Hepatocyte (in vitro differentiated cells): ENCODE measurements at regions not wholly inside any gene's neighbourhood (a gene's known extent, or its start where the extent isn't known, plus 50 kb on each side); places are given as distances from the start of the nearest gene placed in this dataset.

Experiments used
- DNase-seq: peaks from one replicate; pipeline ENCODE4 v3.0.0-alpha.2; 2016; ENCODE audit warnings: low spot score
- H2AFZ ChIP-seq: fragments of 200-600 bp; sonication (generic); 2 replicates; pipeline ENCODE4 v1.6.0; 2016; ENCODE audit warnings: antibody characterized with exemption, mild to moderate bottlenecking
- H3K27ac ChIP-seq: fragments of 200-600 bp; sonication (generic); 2 replicates; pipeline ENCODE4 v1.5.1; 2016; ENCODE audit warnings: mild to moderate bottlenecking
- H3K27me3 ChIP-seq: fragments of 200-600 bp; sonication (generic); 2 replicates; pipeline ENCODE4 v1.6.1; 2016
- H3K36me3 ChIP-seq: fragments of 200-600 bp; sonication (generic); replicated peaks from 2 replicates; pipeline ENCODE4 v1.5.1; 2016; ENCODE audit warnings: low read depth; ENCODE audit not compliant: insufficient read depth
- H3K4me1 ChIP-seq: fragments of 200-600 bp; sonication (generic); 2 replicates; pipeline ENCODE4 v1.5.1; 2016; ENCODE audit warnings: mild to moderate bottlenecking, moderate library complexity; ENCODE audit not compliant: insufficient read depth
- H3K4me2 ChIP-seq: fragments of 200-600 bp; sonication (generic); 2 replicates; pipeline ENCODE4 v1.6.0; 2016
- H3K4me3 ChIP-seq: fragments of 200-600 bp; sonication (generic); 2 replicates; pipeline ENCODE4 v1.5.1; 2016; ENCODE audit warnings: mild to moderate bottlenecking
- H3K79me2 ChIP-seq: fragments of 200-600 bp; sonication (generic); 2 replicates; pipeline ENCODE4 v1.6.0; 2017; ENCODE audit warnings: mild to moderate bottlenecking
- H3K9me2 ChIP-seq: fragments of 200-600 bp; sonication (generic); replicated peaks from 2 replicates; pipeline ENCODE4 v1.6.0; 2017; ENCODE audit warnings: mild to moderate bottlenecking; ENCODE audit not compliant: insufficient read depth
- H3K9me3 ChIP-seq: fragments of 200-600 bp; sonication (generic); 2 replicates; pipeline ENCODE4 v1.5.1; 2016; ENCODE audit warnings: low read depth, mild to moderate bottlenecking
- H4K20me1 ChIP-seq: fragments of 200-600 bp; sonication (generic); 2 replicates; pipeline ENCODE4 v1.6.0; 2016; ENCODE audit warnings: mild to moderate bottlenecking; ENCODE audit not compliant: insufficient read depth, poor library complexity, severe bottlenecking
- CTCF ChIP-seq: fragments of 200-600 bp; sonication (generic); IDR thresholded peaks from 2 replicates; pipeline ENCODE4 v1.5.1; 2016; ENCODE audit warnings: antibody characterized with exemption, mild to moderate bottlenecking; ENCODE audit not compliant: poor library complexity
- EZH2 ChIP-seq: fragments of 200-600 bp; sonication (generic); IDR thresholded peaks from 2 replicates; pipeline ENCODE4 v1.6.1; 2016; ENCODE audit warnings: antibody characterized with exemption, mild to moderate bottlenecking, borderline replicate concordance
- EZH2phosphoT487 ChIP-seq: fragments of 200-600 bp; sonication (generic); IDR thresholded peaks from one replicate; pipeline ENCODE4 v1.6.1; 2018; ENCODE audit warnings: antibody characterized with exemption, mild to moderate bottlenecking, low read depth, moderate library complexity; ENCODE audit not compliant: unreplicated experiment, severe bottlenecking
- WGBS: methylation state at CpG from one replicate; pipeline ENCODE4 v1.1.6; 2016; ENCODE audit warnings: low lambda C conversion rate; ENCODE audit errors: missing lambda C conversion rate; 5-methylcytosine and 5-hydroxymethylcytosine counted together

GRCh38 chr9:90999425-91000397 lies 198.1 kb downstream of the SYK start:
- Histone ChIP-seq H3K4me2 (no peak overlapping the region), H3K4me3 (no peak overlapping the region), H3K36me3 (no peaks in the 10 kb centered on the region), H3K4me1 (no peaks in the 10 kb centered on the region), H3K79me2 (no peaks in the 10 kb centered on the region), H3K27ac (no peak overlapping the region), H3K9me2 (no peaks in the 10 kb centered on the region), H3K9me3 (no peaks in the 10 kb centered on the region), H3K27me3 (no peaks in the 10 kb centered on the region), H2AFZ (no peak overlapping the region), H4K20me1 (no peaks in the 10 kb centered on the region)
- DNase-seq, result no peak
- whole genome bisulfite sequencing, result 85% methylated on average over 16 of the region's 16 CpGs
- no peak for TF ChIP-seq EZH2phosphoT487
- no peak for TF ChIP-seq CTCF
- no peak for TF ChIP-seq EZH2

GRCh38 chr9:91001146-91001611 lies 199.6 kb downstream of the SYK start:
- DNase-seq, result no peak
- H3K79me2 ChIP-seq, result no peaks in the 10 kb centered on the region
- 81% methylated on average over 2 of the region's 2 CpGs for WGBS
- H3K36me3 ChIP-seq, result no peaks in the 10 kb centered on the region
- no peak overlapping the region for H2AFZ ChIP-seq
- no peaks in the 10 kb centered on the region for H3K4me1 ChIP-seq
- no peaks in the 10 kb centered on the region for H3K27me3 ChIP-seq
- H3K4me3 ChIP-seq, result no peak overlapping the region
- no peaks in the 10 kb centered on the region for H3K9me3 ChIP-seq
- TF ChIP-seq EZH2, result no peak
- no peak for TF ChIP-seq EZH2phosphoT487
- no peak for TF ChIP-seq CTCF
- H4K20me1 ChIP-seq, result no peaks in the 10 kb centered on the region
- H3K27ac ChIP-seq, result no peak overlapping the region
- no peaks in the 10 kb centered on the region for H3K9me2 ChIP-seq
- no peak overlapping the region for H3K4me2 ChIP-seq

- Histone ChIP-seq H3K4me3 (no peak overlapping the region), H3K27ac (no peak overlapping the region), H3K27me3 (no peaks in the 10 kb centered on the region), H3K4me2 (no peak overlapping the region), H3K36me3 (no peaks in the 10 kb centered on the region), H3K9me2 (no peaks in the 10 kb centered on the region), H3K79me2 (no peaks in the 10 kb centered on the region), H3K4me1 (no peaks in the 10 kb centered on the region), H3K9me3 (no peaks in the 10 kb centered on the region), H2AFZ (no peak overlapping the region), H4K20me1 (no peaks in the 10 kb centered on the region)
- TF ChIP-seq CTCF, result no peak
- no peak for TF ChIP-seq EZH2
- TF ChIP-seq EZH2phosphoT487, result no peak
- no peak for DNase-seq
- 90% methylated on average over 6 of the region's 6 CpGs for WGBS
These were observed 202.9 kb downstream of the SYK start for GRCh38 chr9:91004484-91004883.
